HG03442 (cell line): ENCODE measurements at regions not wholly inside any gene's neighbourhood (a gene's known extent, or its start where the extent isn't known, plus 50 kb on each side); places are given as distances from the start of the nearest gene placed in this dataset.

Source experiments
- ATAC-seq: cut with Tn5 transposase; IDR thresholded peaks from one replicate; pipeline ENCODE4 v1.9.1; 2021; ENCODE audit warnings: mild to moderate bottlenecking, moderate library complexity; ENCODE audit not compliant: unreplicated experiment

GRCh38 chr5:155827949-155828348 is 499.0 kb upstream of the SGCD start:
- ATAC-seq = peak; percentile 97

GRCh38 chr5:155831491-155831890 is 495.5 kb upstream of the SGCD start:
- no peak for ATAC-seq

- no peak for ATAC-seq
Measured at GRCh38 chr5:155833287-155833686, 493.7 kb upstream of the SGCD start.

GRCh38 chr5:155834271-155834975 is 492.5 kb upstream of the SGCD start:
- no peak for ATAC-seq

GRCh38 chr5:155836089-155836803 is 490.7 kb upstream of the SGCD start:
- no peak for ATAC-seq

- no peak for ATAC-seq
Measured at GRCh38 chr5:155838394-155838793, 488.6 kb upstream of the SGCD start.

GRCh38 chr5:155839251-155840037 is 487.5 kb upstream of the SGCD start:
- no peak for ATAC-seq

GRCh38 chr5:155844542-155844941 is 482.4 kb upstream of the SGCD start:
- no peak for ATAC-seq

GRCh38 chr5:155850370-155850769 is 476.6 kb upstream of the SGCD start:
- no peak for ATAC-seq

- no peak for ATAC-seq
Measured at GRCh38 chr5:155866971-155867370, 460.0 kb upstream of the SGCD start.

GRCh38 chr5:155867522-155868088 is 459.4 kb upstream of the SGCD start:
- ATAC-seq = no peak

- ATAC-seq = no peak
Measured at GRCh38 chr5:155870636-155871035, 456.3 kb upstream of the SGCD start.

- no peak for ATAC-seq
Measured at GRCh38 chr5:155871623-155872022, 455.3 kb upstream of the SGCD start.

- ATAC-seq = no peak
Measured at GRCh38 chr5:155872629-155873220, 454.2 kb upstream of the SGCD start.

GRCh38 chr5:155878991-155879575 is 447.9 kb upstream of the SGCD start:
- no peak for ATAC-seq

- no peak for ATAC-seq
Measured at GRCh38 chr5:155884041-155884440, 442.9 kb upstream of the SGCD start.

GRCh38 chr5:155885199-155885598 is 441.8 kb upstream of the SGCD start:
- no peak for ATAC-seq

- no peak for ATAC-seq
Measured at GRCh38 chr5:155886311-155887031, 440.5 kb upstream of the SGCD start.

- no peak for ATAC-seq
Measured at GRCh38 chr5:155895484-155895883, 431.5 kb upstream of the SGCD start.

GRCh38 chr5:155897761-155898160 is 429.2 kb upstream of the SGCD start:
- ATAC-seq = no peak
